Body of pancreas (tissue), 4 donors: ENCODE measurements at regions not wholly inside any gene's neighbourhood (a gene's known extent, or its start where the extent isn't known, plus 50 kb on each side); places are given as distances from the start of the nearest gene placed in this dataset.

Source experiments
- ATAC-seq: fragments of 150-250 bp; one replicate; pipeline ENCODE4 v1.9.1; 2016
- DNase-seq, 4 donors: peaks; one replicate each; pipeline ENCODE4 v3.0.0-alpha.2; 2019
- H3K27ac ChIP-seq, 4 donors: fragments of 200-600 bp; sonication (generic); 1 replicate in 3 of 4; 2 replicates in 1 of 4; pipeline versions ENCODE4 v1.5.1 to v1.6.1; 2016 to 2019; ENCODE audit warnings: mild to moderate bottlenecking in 1 of 4, mixed read lengths in 1 of 4, moderate library complexity in 1 of 4
- H3K27me3 ChIP-seq, 2 donors: fragments of 200-600 bp; sonication (generic); one replicate each; pipeline ENCODE4 v1.6.0; 2016; ENCODE audit warnings: mild to moderate bottlenecking in 1 of 2
- H3K36me3 ChIP-seq, 2 donors: fragments of 200-600 bp; sonication (generic); replicated peaks in 1 of 2; 2 replicates each; pipeline ENCODE4 v1.5.1; 2016; ENCODE audit warnings: low read depth in 2 of 2; ENCODE audit not compliant: insufficient read depth in 1 of 2
- H3K4me1 ChIP-seq: fragments of 200-600 bp; sonication (generic); one replicate; pipeline ENCODE4 v1.6.0; 2016
- H3K4me3 ChIP-seq, 2 donors: fragments of 200-600 bp; sonication (generic); 1 replicate in 1 of 2; 2 replicates in 1 of 2; pipeline ENCODE4 v1.5.1; 2016 to 2019
- H3K9me3 ChIP-seq, 3 donors: fragments of 200-600 bp; sonication (generic); 1 replicate in 2 of 3; 2 replicates in 1 of 3; pipeline ENCODE4 v1.5.1; 2016
- CTCF ChIP-seq, 7 experiments: fragments of 450-650 bp in 4 of 7; fragments of 200-600 bp in 3 of 7; sonication (generic) in 3 of 7; IDR thresholded peaks; one replicate each; pipeline ENCODE4 v1.5.1; 2016 to 2019; ENCODE audit warnings: antibody characterized with exemption in 7 of 7
- POLR2A ChIP-seq, 3 donors: fragments of 450-650 bp; IDR thresholded peaks; one replicate each; pipeline ENCODE4 v1.6.1; 2016; ENCODE audit warnings: antibody characterized with exemption in 3 of 3, mild to moderate bottlenecking in 2 of 3
- WGBS, 2 donors: methylation state at CpG; one replicate each; pipeline ENCODE4 v1.1.5; 2017; 5-methylcytosine and 5-hydroxymethylcytosine counted together
- intact Hi-C: fragments of 100-400 bp; cut with DNase I; formaldehyde crosslinking; loops from one replicate; pipeline ENCODE4 v1.15.1; 2023

GRCh38 chr17:22496450-22496849 is 804.1 kb downstream of the KCNJ18 start:
- H3K27ac ChIP-seq, result no peak overlapping the region
- no peaks in the 10 kb centered on the region for H3K27me3 ChIP-seq
- no peaks in the 10 kb centered on the region for H3K9me3 ChIP-seq
- no peaks in the 10 kb centered on the region for H3K36me3 ChIP-seq
- TF ChIP-seq CTCF (IDR thresholded peaks at IDR 0.05) (no peak), POLR2A (IDR thresholded peaks at IDR 0.05) (no peak)
- DNase-seq (no peak), ATAC-seq (no peak)
- no peak overlapping the region for H3K4me3 ChIP-seq
- intact Hi-C loops, result no loop called here
- H3K4me1 ChIP-seq, result no peaks in the 10 kb centered on the region
- 63 to 71% methylated on average over 5 of the region's 5 CpGs for WGBS, 2 donors

GRCh38 chr17:22503322-22503899 is 811.1 kb downstream of the KCNJ18 start:
- Histone ChIP-seq H3K36me3 (no peaks in the 10 kb centered on the region), H3K27me3 (no peaks in the 10 kb centered on the region), H3K27ac (no peak overlapping the region), H3K4me1 (no peaks in the 10 kb centered on the region), H3K9me3 (peaks cover 0 to 8% (median 0%) of the 10 kb centered on the region in 3 donors), H3K4me3 (no peak overlapping the region)
- TF ChIP-seq POLR2A (IDR thresholded peaks at IDR 0.05) (no peak), CTCF (IDR thresholded peaks at IDR 0.05) (no peak)
- intact Hi-C loops, result no loop called here
- WGBS, 2 donors, result 50 to 57% methylated on average over 5 of the region's 5 CpGs
- ATAC-seq (no peak), DNase-seq (no peak)

- Histone ChIP-seq H3K4me3 (no peak overlapping the region), H3K27me3 (no peaks in the 10 kb centered on the region), H3K4me1 (no peaks in the 10 kb centered on the region), H3K9me3 (peaks cover 0 to 8% (median 0%) of the 10 kb centered on the region in 3 donors), H3K36me3 (no peaks in the 10 kb centered on the region), H3K27ac (no peak overlapping the region)
- TF ChIP-seq POLR2A (IDR thresholded peaks at IDR 0.05) (no peak), CTCF (IDR thresholded peaks at IDR 0.05) (no peak)
- no peak for DNase-seq
- 76 to 77% methylated on average over 10 of the region's 10 CpGs for WGBS, 2 donors
- intact Hi-C loops, result no loop called here
- no peak for ATAC-seq
Observed at GRCh38 chr17:22505660-22506059, 813.3 kb downstream of the KCNJ18 start.

- peaks cover 0 to 8% (median 0%) of the 10 kb centered on the region in 3 donors for H3K9me3 ChIP-seq
- no peak overlapping the region for H3K4me3 ChIP-seq
- DNase-seq (no peak), ATAC-seq (no peak)
- no peak overlapping the region for H3K27ac ChIP-seq
- no peaks in the 10 kb centered on the region for H3K36me3 ChIP-seq
- no peaks in the 10 kb centered on the region for H3K27me3 ChIP-seq
- 69 to 76% methylated on average over 23 of the region's 23 CpGs for WGBS, 2 donors
- TF ChIP-seq CTCF (IDR thresholded peaks at IDR 0.05) (no peak), POLR2A (IDR thresholded peaks at IDR 0.05) (no peak)
- intact Hi-C loops, result no loop called here
- H3K4me1 ChIP-seq, result no peaks in the 10 kb centered on the region
Observed at GRCh38 chr17:22506231-22506630, 813.9 kb downstream of the KCNJ18 start.

- 63 to 69% methylated on average over 7 of the region's 7 CpGs for WGBS, 2 donors
- Histone ChIP-seq H3K4me1 (no peaks in the 10 kb centered on the region), H3K27me3 (no peaks in the 10 kb centered on the region), H3K27ac (no peak overlapping the region), H3K9me3 (peaks cover 0 to 8% (median 0%) of the 10 kb centered on the region in 3 donors), H3K4me3 (no peak overlapping the region), H3K36me3 (no peaks in the 10 kb centered on the region)
- no peak for DNase-seq
- no peak for ATAC-seq
- TF ChIP-seq POLR2A (IDR thresholded peaks at IDR 0.05) (no peak), CTCF (IDR thresholded peaks at IDR 0.05) (no peak)
- intact Hi-C loops, result no loop called here
Observed at GRCh38 chr17:22506861-22507260, 814.5 kb downstream of the KCNJ18 start.
